ENCODE measurements at regions not wholly inside any gene's neighbourhood (a gene's known extent, or its start where the extent isn't known, plus 50 kb on each side); places are given as distances from the start of the nearest gene placed in this dataset.

GRCh38 chr6:117761610-117762009 is 86.3 kb downstream of the NUS1 start:
- no peak for TF ChIP-seq CTCF (IDR thresholded peaks at IDR 0.05; ENCODE audit: insufficient read depth, low read length, poor library complexity, severe bottlenecking)
- Histone ChIP-seq H3K27me3 (ENCODE audit: control insufficient read depth, insufficient read depth, low read length) (no peaks in the 10 kb centered on the region), H3K36me3 (ENCODE audit: control insufficient read depth, insufficient read depth, low read length) (no peaks in the 10 kb centered on the region), H3K4me3 (ENCODE audit: low read depth, low read length) (no peak overlapping the region)
- DNase-seq (ENCODE audit: low read depth): no peak

DNA sequence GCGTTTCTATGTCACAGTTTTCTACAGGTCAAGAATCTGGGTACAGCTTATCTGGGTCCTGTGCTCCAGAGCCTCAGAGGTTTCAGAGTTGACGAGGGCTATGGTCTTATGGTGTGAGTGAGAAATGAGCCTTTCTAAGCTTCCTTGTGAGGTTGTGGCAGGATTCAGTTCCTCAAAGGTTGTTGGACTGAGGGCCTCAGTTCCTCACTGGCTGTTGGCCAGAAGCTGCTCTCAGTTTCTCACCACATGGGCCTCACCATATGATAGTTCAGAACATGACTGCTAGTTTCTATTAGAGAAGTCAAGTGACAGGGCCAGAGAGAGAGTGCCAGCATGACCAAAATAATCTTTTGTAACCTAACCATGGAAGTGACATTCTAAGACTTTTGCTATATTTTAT is 96.1 kb downstream of the NUS1 start:
- DNase-seq (ENCODE audit: low read depth): no peak
- no peaks in the 10 kb centered on the region for H3K36me3 ChIP-seq (ENCODE audit: control insufficient read depth, insufficient read depth, low read length)
- no peaks in the 10 kb centered on the region for H3K27me3 ChIP-seq (ENCODE audit: control insufficient read depth, insufficient read depth, low read length)
- no peak for TF ChIP-seq CTCF (IDR thresholded peaks at IDR 0.05; ENCODE audit: insufficient read depth, low read length, poor library complexity, severe bottlenecking)
- H3K4me3 ChIP-seq (ENCODE audit: low read depth, low read length): no peak overlapping the region

DNA sequence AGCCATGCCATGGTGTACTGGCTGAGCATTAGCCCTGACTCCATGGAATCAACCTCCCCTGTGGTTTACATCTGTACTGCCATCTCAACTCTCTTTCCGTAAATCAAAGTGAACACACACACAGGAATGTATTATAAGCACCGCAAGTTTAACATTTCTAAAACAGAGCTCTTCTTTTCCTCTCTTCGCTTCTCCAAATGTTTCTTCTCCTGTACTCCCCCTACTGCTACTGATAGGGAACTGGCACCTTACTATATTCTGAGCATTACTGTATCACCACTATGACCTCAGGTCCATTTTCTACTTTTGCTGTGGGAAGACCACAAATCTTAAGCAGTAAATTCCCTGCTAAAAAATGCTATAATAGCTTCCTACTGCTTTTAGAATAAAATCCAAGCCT is 101.2 kb downstream of the NUS1 start:
- Histone ChIP-seq H3K36me3 (ENCODE audit: control insufficient read depth, insufficient read depth, low read length) (no peaks in the 10 kb centered on the region), H3K4me3 (ENCODE audit: low read depth, low read length) (no peak overlapping the region), H3K27me3 (ENCODE audit: control insufficient read depth, insufficient read depth, low read length) (no peaks in the 10 kb centered on the region)
- TF ChIP-seq CTCF (IDR thresholded peaks at IDR 0.05; ENCODE audit: insufficient read depth, low read length, poor library complexity, severe bottlenecking): peak; percentile 19
- DNase-seq (ENCODE audit: low read depth): no peak

DNA sequence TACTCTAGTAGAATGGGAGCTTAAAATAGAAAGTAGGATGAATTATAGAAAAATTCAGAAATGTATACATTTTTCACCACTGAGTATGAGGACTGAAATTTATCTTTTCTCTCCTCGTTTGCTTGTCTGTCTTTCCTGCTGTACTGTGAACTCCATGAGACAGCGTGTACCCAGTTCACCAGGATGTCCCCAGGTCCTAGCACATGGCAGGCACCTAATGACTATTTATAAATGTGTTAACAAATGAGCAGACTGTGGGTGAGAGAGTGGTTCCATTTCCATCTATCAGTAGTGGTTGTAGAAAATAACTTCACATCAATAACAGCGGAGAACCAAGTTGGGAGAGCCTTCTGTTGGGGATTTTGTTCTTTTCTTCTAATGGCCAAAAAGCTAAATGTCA is 106.3 kb downstream of the NUS1 start:
- H3K4me3 ChIP-seq (ENCODE audit: low read depth, low read length): no peak overlapping the region
- no peaks in the 10 kb centered on the region for H3K36me3 ChIP-seq (ENCODE audit: control insufficient read depth, insufficient read depth, low read length)
- no peak for DNase-seq (ENCODE audit: low read depth)
- H3K27me3 ChIP-seq (ENCODE audit: control insufficient read depth, insufficient read depth, low read length): no peaks in the 10 kb centered on the region
- no peak for TF ChIP-seq CTCF (IDR thresholded peaks at IDR 0.05; ENCODE audit: insufficient read depth, low read length, poor library complexity, severe bottlenecking)

- DNase-seq (ENCODE audit: low read depth): no peak
- H3K4me3 ChIP-seq (ENCODE audit: low read depth, low read length): no peak overlapping the region
Observed at GRCh38 chr6:117783279-117783678, 108.0 kb downstream of the NUS1 start.

More at GRCh38 chr6:117783279-117783678, 108.0 kb downstream of the NUS1 start:
- no peak for TF ChIP-seq CTCF (IDR thresholded peaks at IDR 0.05; ENCODE audit: insufficient read depth, low read length, poor library complexity, severe bottlenecking)
- Histone ChIP-seq H3K27me3 (ENCODE audit: control insufficient read depth, insufficient read depth, low read length) (no peaks in the 10 kb centered on the region), H3K36me3 (ENCODE audit: control insufficient read depth, insufficient read depth, low read length) (no peaks in the 10 kb centered on the region)

Measured in kidney epithelial cell (primary cell).